Activated CD8-positive, alpha-beta T cell treated with anti-CD3 and anti-CD28 coated beads, Interleukin-2, amount 10 ng/mL, durations not matched to agents 7 days and 5 days (primary cell): ENCODE measurements at regions not wholly inside any gene's neighbourhood (a gene's known extent, or its start where the extent isn't known, plus 50 kb on each side); places are given as distances from the start of the nearest gene placed in this dataset.

Experiments
- ATAC-seq: fragments of 150-1000 bp; cut with Tn5 transposase; one replicate; pipeline ENCODE4 v1.10.0; 2021; ENCODE audit warnings: moderate library complexity
- CTCF ChIA-PET: fragments of 350-600 bp; sonication (Branson Sonifier 250); formaldehyde crosslinking; loops from one replicate; lab custom pipeline; 2021; ENCODE audit warnings: antibody characterized with exemption; lab: Charles Lee
- POLR2A ChIA-PET: fragments of 350-600 bp; sonication (Branson Sonifier 250); formaldehyde crosslinking; loops from one replicate; lab custom pipeline; 2021; ENCODE audit warnings: antibody characterized with exemption; lab: Charles Lee
- DNase-seq: peaks from one replicate; pipeline ENCODE4 v3.0.0-alpha.2; 2020
- H3K27ac Mint-ChIP-seq: one replicate; pipeline ENCODE4 v1.8.0; 2021; ENCODE audit warnings: mild to moderate bottlenecking, mixed read lengths
- H3K27me3 Mint-ChIP-seq: one replicate; pipeline ENCODE4 v1.8.0; 2021; ENCODE audit warnings: low read depth, mixed read lengths
- H3K36me3 Mint-ChIP-seq: one replicate; pipeline ENCODE4 v1.8.0; 2021; ENCODE audit warnings: low read depth, mixed read lengths
- H3K4me1 Mint-ChIP-seq: one replicate; pipeline ENCODE4 v1.8.0; 2021; ENCODE audit warnings: low read depth, mixed read lengths
- H3K4me3 Mint-ChIP-seq: one replicate; pipeline ENCODE4 v1.8.0; 2021; ENCODE audit warnings: mild to moderate bottlenecking, mixed read lengths
- H3K9me3 Mint-ChIP-seq: one replicate; pipeline ENCODE4 v1.8.0; 2022; ENCODE audit warnings: mixed read lengths; ENCODE audit not compliant: insufficient read depth

- DNase-seq (no peak), ATAC-seq (no peak)
- Mint-ChIP-seq H3K27ac (no peak overlapping the region), H3K9me3 (no peaks in the 10 kb centered on the region), H3K36me3 (no peaks in the 10 kb centered on the region), H3K4me1 (no peaks in the 10 kb centered on the region), H3K4me3 (no peak overlapping the region), H3K27me3 (no peaks in the 10 kb centered on the region)
- ChIA-PET POLR2A (no interaction called here), CTCF (no interaction called here)
Observed at GRCh38 chr15:53323191-53323590, 436.3 kb downstream of the WDR72 start.

GRCh38 chr15:53320816-53321215 is 438.6 kb downstream of the WDR72 start:
- ChIA-PET POLR2A (no interaction called here), CTCF (no interaction called here)
- H3K27me3 Mint-ChIP-seq = no peaks in the 10 kb centered on the region
- ATAC-seq (no peak), DNase-seq (no peak)
- no peaks in the 10 kb centered on the region for H3K9me3 Mint-ChIP-seq
- H3K27ac Mint-ChIP-seq = no peak overlapping the region
- H3K4me3 Mint-ChIP-seq = no peak overlapping the region
- no peaks in the 10 kb centered on the region for H3K4me1 Mint-ChIP-seq
- no peaks in the 10 kb centered on the region for H3K36me3 Mint-ChIP-seq

GRCh38 chr15:53312707-53313106 is 446.8 kb downstream of the WDR72 start:
- H3K36me3 Mint-ChIP-seq = no peaks in the 10 kb centered on the region
- H3K27ac Mint-ChIP-seq = no peak overlapping the region
- ATAC-seq (no peak), DNase-seq (no peak)
- ChIA-PET CTCF (no interaction called here), POLR2A (no interaction called here)
- H3K4me3 Mint-ChIP-seq = no peak overlapping the region
- no peaks in the 10 kb centered on the region for H3K9me3 Mint-ChIP-seq
- no peaks in the 10 kb centered on the region for H3K4me1 Mint-ChIP-seq
- no peaks in the 10 kb centered on the region for H3K27me3 Mint-ChIP-seq

GRCh38 chr15:53310709-53311108 is 448.8 kb downstream of the WDR72 start:
- Mint-ChIP-seq H3K36me3 (no peaks in the 10 kb centered on the region), H3K9me3 (no peaks in the 10 kb centered on the region), H3K27me3 (no peaks in the 10 kb centered on the region), H3K4me1 (no peaks in the 10 kb centered on the region), H3K4me3 (no peak overlapping the region), H3K27ac (no peak overlapping the region)
- POLR2A ChIA-PET = no interaction called here
- no peak for DNase-seq
- CTCF ChIA-PET = no interaction called here
- ATAC-seq = no peak

- ATAC-seq (no peak), DNase-seq (no peak)
- CTCF ChIA-PET = no interaction called here
- H3K4me3 Mint-ChIP-seq = no peak overlapping the region
- POLR2A ChIA-PET = no interaction called here
- no peaks in the 10 kb centered on the region for H3K4me1 Mint-ChIP-seq
- no peaks in the 10 kb centered on the region for H3K9me3 Mint-ChIP-seq
- no peak overlapping the region for H3K27ac Mint-ChIP-seq
- H3K27me3 Mint-ChIP-seq = no peaks in the 10 kb centered on the region
- H3K36me3 Mint-ChIP-seq = no peaks in the 10 kb centered on the region
Observed at GRCh38 chr15:53307952-53308624, 451.4 kb downstream of the WDR72 start.

- no peaks in the 10 kb centered on the region for H3K4me1 Mint-ChIP-seq
- no peak overlapping the region for H3K4me3 Mint-ChIP-seq
- ATAC-seq (no peak), DNase-seq (no peak)
- ChIA-PET CTCF (no interaction called here), POLR2A (no interaction called here)
- no peaks in the 10 kb centered on the region for H3K36me3 Mint-ChIP-seq
- no peaks in the 10 kb centered on the region for H3K9me3 Mint-ChIP-seq
- no peak overlapping the region for H3K27ac Mint-ChIP-seq
- no peaks in the 10 kb centered on the region for H3K27me3 Mint-ChIP-seq
Observed at GRCh38 chr15:53305554-53305953, 453.9 kb downstream of the WDR72 start.

- Mint-ChIP-seq H3K27me3 (no peaks in the 10 kb centered on the region), H3K36me3 (no peaks in the 10 kb centered on the region), H3K9me3 (no peaks in the 10 kb centered on the region), H3K4me1 (no peaks in the 10 kb centered on the region), H3K27ac (no peak overlapping the region), H3K4me3 (no peak overlapping the region)
- ChIA-PET POLR2A (no interaction called here), CTCF (no interaction called here)
- DNase-seq (no peak), ATAC-seq (no peak)
Observed at GRCh38 chr15:53305101-53305500, 454.4 kb downstream of the WDR72 start.

- H3K27me3 Mint-ChIP-seq = no peaks in the 10 kb centered on the region
- ATAC-seq (no peak), DNase-seq (no peak)
- H3K4me1 Mint-ChIP-seq = no peaks in the 10 kb centered on the region
- no peak overlapping the region for H3K27ac Mint-ChIP-seq
- no peaks in the 10 kb centered on the region for H3K36me3 Mint-ChIP-seq
- no peaks in the 10 kb centered on the region for H3K9me3 Mint-ChIP-seq
- CTCF ChIA-PET = no interaction called here
- no peak overlapping the region for H3K4me3 Mint-ChIP-seq
- POLR2A ChIA-PET = no interaction called here
Observed at GRCh38 chr15:53297828-53298227, 461.6 kb downstream of the WDR72 start.

GRCh38 chr15:53296603-53297002 is 462.9 kb downstream of the WDR72 start:
- H3K4me3 Mint-ChIP-seq = no peak overlapping the region

GRCh38 chr15:53295574-53295973 is 463.9 kb downstream of the WDR72 start:
- Mint-ChIP-seq H3K36me3 (no peaks in the 10 kb centered on the region), H3K4me3 (no peak overlapping the region), H3K27ac (no peak overlapping the region), H3K9me3 (no peaks in the 10 kb centered on the region), H3K4me1 (no peaks in the 10 kb centered on the region), H3K27me3 (no peaks in the 10 kb centered on the region)
- CTCF ChIA-PET = no interaction called here
- POLR2A ChIA-PET = no interaction called here
- DNase-seq (no peak), ATAC-seq (no peak)

More at GRCh38 chr15:53296603-53297002, 462.9 kb downstream of the WDR72 start:
- CTCF ChIA-PET = no interaction called here
- Mint-ChIP-seq H3K9me3 (no peaks in the 10 kb centered on the region), H3K27me3 (no peaks in the 10 kb centered on the region), H3K36me3 (no peaks in the 10 kb centered on the region), H3K27ac (no peak overlapping the region), H3K4me1 (no peaks in the 10 kb centered on the region)
- POLR2A ChIA-PET = no interaction called here
- ATAC-seq (no peak), DNase-seq (no peak)

GRCh38 chr15:53288542-53288941 is 470.9 kb downstream of the WDR72 start:
- ChIA-PET CTCF (no interaction called here), POLR2A (no interaction called here)
- ATAC-seq (no peak), DNase-seq (no peak)
- H3K27me3 Mint-ChIP-seq = no peaks in the 10 kb centered on the region
- H3K4me1 Mint-ChIP-seq = no peaks in the 10 kb centered on the region
- H3K9me3 Mint-ChIP-seq = no peaks in the 10 kb centered on the region
- no peaks in the 10 kb centered on the region for H3K36me3 Mint-ChIP-seq
- H3K4me3 Mint-ChIP-seq = no peak overlapping the region
- H3K27ac Mint-ChIP-seq = no peak overlapping the region

- Mint-ChIP-seq H3K36me3 (no peaks in the 10 kb centered on the region), H3K4me3 (no peak overlapping the region), H3K27me3 (no peaks in the 10 kb centered on the region), H3K9me3 (peaks cover 6% of the 10 kb centered on the region), H3K27ac (no peak overlapping the region), H3K4me1 (no peaks in the 10 kb centered on the region)
- ATAC-seq (no peak), DNase-seq (no peak)
- ChIA-PET CTCF (no interaction called here), POLR2A (no interaction called here)
Observed at GRCh38 chr15:53274630-53275029, 484.5 kb upstream of the ONECUT1 start.

- H3K4me3 Mint-ChIP-seq = no peak overlapping the region
- ChIA-PET POLR2A (no interaction called here), CTCF (no interaction called here)
- no peaks in the 10 kb centered on the region for H3K27me3 Mint-ChIP-seq
- DNase-seq (no peak), ATAC-seq (no peak)
- no peak overlapping the region for H3K27ac Mint-ChIP-seq
- no peaks in the 10 kb centered on the region for H3K4me1 Mint-ChIP-seq
- H3K36me3 Mint-ChIP-seq = no peaks in the 10 kb centered on the region
- H3K9me3 Mint-ChIP-seq = peaks cover 6% of the 10 kb centered on the region
Observed at GRCh38 chr15:53272116-53272515, 482.0 kb upstream of the ONECUT1 start.
